ENCODE measurements at regions not wholly inside any gene's neighbourhood (a gene's known extent, or its start where the extent isn't known, plus 50 kb on each side); places are given as distances from the start of the nearest gene placed in this dataset.
"Not testable (repeated sequence)": the region's sequence is repeated elsewhere in the genome, so short reads cannot be mapped to it uniquely, and the experiment has no call there.

DNA sequence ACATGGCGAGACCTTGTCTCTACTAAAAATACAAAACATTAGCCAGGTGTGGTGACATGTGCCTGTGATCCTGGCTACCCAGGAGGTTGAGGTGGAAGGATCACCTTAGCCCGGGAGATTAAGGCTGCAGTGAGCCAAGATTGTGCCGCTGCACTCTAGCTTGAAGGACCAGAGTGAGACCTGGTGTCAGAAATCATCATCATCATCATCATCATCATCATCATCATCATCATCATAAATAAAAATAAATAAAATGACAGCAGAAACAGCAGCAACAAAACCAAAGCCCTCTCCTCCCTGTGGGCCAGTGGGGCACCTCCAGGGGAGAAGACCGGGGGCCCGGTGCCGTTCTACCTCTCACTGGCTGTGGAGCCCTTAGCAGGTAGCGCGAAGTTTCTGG, 281.9 kb upstream of the CRY1 start:
- intact Hi-C loops (cut with micrococcal nuclease; ENCODE audit: unreplicated experiment): no loop called here
- CTCF ChIA-PET (ENCODE audit: unreplicated experiment): no interaction called here
- no peak for DNase-seq (ENCODE audit: low spot score)

DNA sequence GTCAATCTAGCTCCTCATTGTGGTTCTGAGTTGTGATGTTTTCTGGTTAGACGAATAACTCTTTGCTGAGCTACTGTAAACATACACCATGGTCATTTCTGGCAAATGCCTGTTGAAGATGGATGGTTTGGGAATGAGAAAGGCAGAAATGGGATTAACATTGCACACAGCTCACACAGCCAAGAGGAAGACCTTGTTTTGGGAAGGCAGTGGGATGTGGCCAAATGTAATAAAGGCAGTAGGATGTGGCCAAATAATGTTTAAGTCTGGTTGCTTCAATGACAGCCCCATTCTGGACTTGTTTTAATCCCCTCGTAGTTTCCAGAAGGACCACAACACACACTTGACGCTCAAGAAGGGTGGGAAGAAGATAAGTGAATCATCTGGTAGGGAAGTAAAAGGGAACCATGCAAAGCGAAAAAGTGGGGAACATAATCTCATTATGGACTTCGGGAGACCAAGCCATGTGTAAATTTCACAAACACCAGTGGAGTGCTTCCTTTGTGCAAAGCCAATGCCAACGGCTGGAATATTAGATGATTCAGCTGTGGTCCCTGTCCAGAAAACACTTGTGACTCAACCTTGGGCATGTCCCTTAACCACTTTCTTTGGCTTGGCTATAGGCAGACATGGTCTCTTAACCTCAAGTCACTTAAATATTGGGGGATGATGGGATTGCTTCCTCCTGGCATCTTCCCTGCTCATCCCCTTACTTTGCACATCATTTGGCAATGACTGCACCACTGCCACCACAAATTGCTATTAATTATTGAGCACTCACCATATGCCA, 284.4 kb upstream of the CRY1 start:
- POLR2A ChIA-PET: interaction anchor here (0.7 kb wide), 1 partner anchor 129 kb away, joined by 3 read pairs; no protein-coding TSS in a partner anchor
- no peak for TF ChIP-seq EZH2phosphoT487 (IDR thresholded peaks at IDR 0.05; ENCODE audit: borderline replicate concordance, low read depth, low read length)
- TF ChIP-seq, protein P1, sequence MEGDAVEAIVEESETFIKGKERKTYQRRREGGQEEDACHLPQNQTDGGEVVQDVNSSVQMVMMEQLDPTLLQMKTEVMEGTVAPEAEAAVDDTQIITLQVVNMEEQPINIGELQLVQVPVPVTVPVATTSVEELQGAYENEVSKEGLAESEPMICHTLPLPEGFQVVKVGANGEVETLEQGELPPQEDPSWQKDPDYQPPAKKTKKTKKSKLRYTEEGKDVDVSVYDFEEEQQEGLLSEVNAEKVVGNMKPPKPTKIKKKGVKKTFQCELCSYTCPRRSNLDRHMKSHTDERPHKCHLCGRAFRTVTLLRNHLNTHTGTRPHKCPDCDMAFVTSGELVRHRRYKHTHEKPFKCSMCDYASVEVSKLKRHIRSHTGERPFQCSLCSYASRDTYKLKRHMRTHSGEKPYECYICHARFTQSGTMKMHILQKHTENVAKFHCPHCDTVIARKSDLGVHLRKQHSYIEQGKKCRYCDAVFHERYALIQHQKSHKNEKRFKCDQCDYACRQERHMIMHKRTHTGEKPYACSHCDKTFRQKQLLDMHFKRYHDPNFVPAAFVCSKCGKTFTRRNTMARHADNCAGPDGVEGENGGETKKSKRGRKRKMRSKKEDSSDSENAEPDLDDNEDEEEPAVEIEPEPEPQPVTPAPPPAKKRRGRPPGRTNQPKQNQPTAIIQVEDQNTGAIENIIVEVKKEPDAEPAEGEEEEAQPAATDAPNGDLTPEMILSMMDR (conservative IDR thresholded peaks at IDR 0.05; ENCODE audit: low read length): no peak
- no peak overlapping the region for H3K4me2 ChIP-seq (ENCODE audit: low read length)
- no peak overlapping the region for H3K27ac ChIP-seq (ENCODE audit: low read depth, low read length, poor library complexity, severe bottlenecking)
- no TSS peak for BruUV-seq (replicated peaks)
- DNase-seq (ENCODE audit: low spot score): no peak
- H3K79me2 ChIP-seq (ENCODE audit: insufficient read depth, low read depth, low read length): no peaks in the 10 kb centered on the region
- no peaks in the 10 kb centered on the region for H3K36me3 ChIP-seq (ENCODE audit: insufficient read depth, low read length)
- H2AFZ ChIP-seq (ENCODE audit: low read length): no peak overlapping the region
- H3K9me2 ChIP-seq (ENCODE audit: insufficient read depth, low read length): no peaks in the 10 kb centered on the region
- no peaks in the 10 kb centered on the region for H3K9me3 ChIP-seq (ENCODE audit: low read length)
- no peaks in the 10 kb centered on the region for H4K20me1 ChIP-seq (ENCODE audit: insufficient read depth, low read length)
- H3K4me1 ChIP-seq (ENCODE audit: insufficient read depth, low read length, poor library complexity, severe bottlenecking): peaks cover 5% of the 10 kb centered on the region
- H3K4me3 ChIP-seq (ENCODE audit: low read depth, low read length, poor library complexity, severe bottlenecking): no peak overlapping the region
- intact Hi-C loops (cut with micrococcal nuclease; ENCODE audit: unreplicated experiment): no loop called here
- CTCF ChIA-PET (ENCODE audit: unreplicated experiment): no interaction called here

More for the DNA sequence above, 281.9 kb upstream of the CRY1 start:
- Histone ChIP-seq H3K27ac (ENCODE audit: low read depth, low read length, poor library complexity, severe bottlenecking) (no peak overlapping the region), H2AFZ (ENCODE audit: low read length) (no peak overlapping the region), H3K79me2 (ENCODE audit: insufficient read depth, low read depth, low read length) (no peaks in the 10 kb centered on the region), H3K4me3 (ENCODE audit: low read depth, low read length, poor library complexity, severe bottlenecking) (no peak overlapping the region), H3K9me3 (ENCODE audit: low read length) (no peaks in the 10 kb centered on the region), H3K36me3 (ENCODE audit: insufficient read depth, low read length) (no peaks in the 10 kb centered on the region), H4K20me1 (ENCODE audit: insufficient read depth, low read length) (no peaks in the 10 kb centered on the region), H3K9me2 (ENCODE audit: insufficient read depth, low read length) (no peaks in the 10 kb centered on the region), H3K4me1 (ENCODE audit: insufficient read depth, low read length, poor library complexity, severe bottlenecking) (peaks cover 12% of the 10 kb centered on the region), H3K4me2 (ENCODE audit: low read length) (no peak overlapping the region)
- POLR2A ChIA-PET: no interaction called here
- TF ChIP-seq EZH2phosphoT487 (IDR thresholded peaks at IDR 0.05; ENCODE audit: borderline replicate concordance, low read depth, low read length): no peak
- TF ChIP-seq, protein P1 (conservative IDR thresholded peaks at IDR 0.05; ENCODE audit: low read length): no peak
- no TSS peak for BruUV-seq (replicated peaks)

DNA sequence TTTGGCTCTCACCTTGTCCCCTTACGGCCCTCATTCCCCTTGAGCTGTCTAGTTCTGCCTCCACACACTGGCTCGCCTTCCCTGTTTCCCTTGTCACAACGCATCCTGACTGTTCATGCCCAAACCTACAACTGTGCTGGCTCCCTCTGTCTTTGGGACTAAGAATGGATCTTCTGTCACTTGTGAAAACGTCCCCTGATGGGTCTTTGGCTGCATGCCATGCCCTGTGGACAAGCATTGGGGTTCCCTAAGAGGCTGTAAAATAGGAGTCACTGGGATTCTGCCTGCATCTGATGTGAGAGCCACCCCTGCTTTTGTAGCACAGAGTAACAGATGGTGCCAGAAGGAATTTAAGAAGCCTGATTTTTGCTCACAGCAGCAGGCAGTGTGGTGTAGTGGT, 285.3 kb upstream of the CRY1 start:
- POLR2A ChIA-PET: no interaction called here
- Histone ChIP-seq H3K79me2 (ENCODE audit: insufficient read depth, low read depth, low read length) (no peaks in the 10 kb centered on the region), H3K4me2 (ENCODE audit: low read length) (no peak overlapping the region), H3K9me3 (ENCODE audit: low read length) (no peaks in the 10 kb centered on the region), H4K20me1 (ENCODE audit: insufficient read depth, low read length) (no peaks in the 10 kb centered on the region), H2AFZ (ENCODE audit: low read length) (no peak overlapping the region), H3K36me3 (ENCODE audit: insufficient read depth, low read length) (no peaks in the 10 kb centered on the region), H3K27ac (ENCODE audit: low read depth, low read length, poor library complexity, severe bottlenecking) (no peak overlapping the region), H3K4me1 (ENCODE audit: insufficient read depth, low read length, poor library complexity, severe bottlenecking) (no peaks in the 10 kb centered on the region), H3K9me2 (ENCODE audit: insufficient read depth, low read length) (no peaks in the 10 kb centered on the region), H3K4me3 (ENCODE audit: low read depth, low read length, poor library complexity, severe bottlenecking) (no peak overlapping the region)
- intact Hi-C loops (cut with micrococcal nuclease; ENCODE audit: unreplicated experiment): no loop called here
- DNase-seq (ENCODE audit: low spot score): no peak
- BruUV-seq (replicated peaks): no TSS peak
- CTCF ChIA-PET (ENCODE audit: unreplicated experiment): no interaction called here
- TF ChIP-seq, protein P1 (conservative IDR thresholded peaks at IDR 0.05; ENCODE audit: low read length): no peak
- no peak for TF ChIP-seq EZH2phosphoT487 (IDR thresholded peaks at IDR 0.05; ENCODE audit: borderline replicate concordance, low read depth, low read length)

DNA sequence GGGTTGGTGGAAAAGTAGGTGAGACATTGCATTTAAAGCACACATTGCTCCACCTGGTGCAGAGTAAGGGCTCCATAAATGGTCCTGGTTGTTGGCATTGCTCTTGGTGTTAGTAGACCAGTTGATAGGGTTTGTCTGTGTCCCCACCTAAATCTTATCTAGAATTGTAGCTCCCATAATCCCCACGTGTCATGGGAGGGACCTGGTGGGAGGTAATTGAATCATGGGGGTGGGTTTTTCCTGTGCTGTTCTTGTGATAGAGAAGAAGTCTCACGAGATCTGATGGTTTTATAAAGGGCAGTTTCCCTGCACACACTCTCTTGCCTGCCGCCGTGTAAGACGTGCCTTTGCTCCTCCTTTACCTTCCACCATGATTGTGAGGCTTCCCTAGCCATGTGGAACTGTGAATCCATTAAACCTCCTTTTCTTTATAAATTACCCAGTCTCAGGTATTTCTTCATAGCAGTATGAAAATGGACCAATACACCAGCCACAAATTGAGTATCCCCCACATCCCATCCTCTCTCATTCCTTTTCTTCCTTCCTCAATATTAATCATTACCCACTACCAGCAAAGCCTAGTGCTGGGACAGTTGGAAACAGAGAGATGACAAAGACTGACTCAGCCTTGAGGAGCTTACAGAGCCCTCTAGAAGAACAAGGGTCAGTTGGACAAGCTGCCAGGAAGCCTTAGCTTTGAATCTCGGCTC, 285.9 kb upstream of the CRY1 start:
- H3K9me2 ChIP-seq (ENCODE audit: insufficient read depth, low read length); DNase-seq (ENCODE audit: low spot score); H3K36me3 ChIP-seq (ENCODE audit: insufficient read depth, low read length); H3K4me1 ChIP-seq (ENCODE audit: insufficient read depth, low read length, poor library complexity, severe bottlenecking); BruUV-seq (replicated peaks); H3K27ac ChIP-seq (ENCODE audit: low read depth, low read length, poor library complexity, severe bottlenecking); intact Hi-C loops (cut with micrococcal nuclease; ENCODE audit: unreplicated experiment); CTCF ChIA-PET (ENCODE audit: unreplicated experiment); POLR2A ChIA-PET; H4K20me1 ChIP-seq (ENCODE audit: insufficient read depth, low read length); H3K79me2 ChIP-seq (ENCODE audit: insufficient read depth, low read depth, low read length); H3K9me3 ChIP-seq (ENCODE audit: low read length); H2AFZ ChIP-seq (ENCODE audit: low read length); H3K4me3 ChIP-seq (ENCODE audit: low read depth, low read length, poor library complexity, severe bottlenecking); H3K4me2 ChIP-seq (ENCODE audit: low read length): not testable (repeated sequence)
